ENCODE measurements at regions not wholly inside any gene's neighbourhood (a gene's known extent, or its start where the extent isn't known, plus 50 kb on each side); places are given as distances from the start of the nearest gene placed in this dataset.

DNA sequence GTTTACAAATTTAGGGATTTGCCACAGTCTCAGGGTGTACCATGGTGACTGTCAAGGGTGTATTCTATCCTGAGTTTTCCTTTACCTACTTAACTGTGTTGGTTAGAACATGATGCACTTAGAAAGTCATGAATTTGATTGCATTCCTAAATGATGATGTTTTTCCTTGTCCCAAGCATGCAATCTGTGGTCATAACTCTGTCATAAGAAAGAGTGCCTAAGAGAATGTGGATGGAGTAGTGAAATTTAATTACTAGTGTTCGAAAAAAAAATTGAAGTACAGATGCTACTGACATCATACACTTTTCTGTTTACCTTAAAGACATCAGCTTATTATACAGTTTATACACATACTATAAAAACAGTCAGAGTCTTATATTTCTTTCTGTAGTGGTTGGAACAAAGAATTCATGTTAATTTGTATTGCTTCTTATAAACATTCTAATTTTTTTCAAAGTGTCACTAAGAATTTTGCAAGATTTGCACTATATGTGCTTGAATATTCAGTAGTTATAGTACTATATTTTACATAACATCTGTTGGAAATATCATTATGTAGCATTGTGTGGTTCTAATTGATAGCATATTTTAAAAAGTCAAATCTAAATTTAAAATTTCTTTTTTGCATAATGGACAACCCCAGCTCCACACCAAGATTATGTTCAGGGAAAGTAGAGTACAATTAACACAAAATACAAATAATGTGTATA, 231.3 kb upstream of the KCNMB2 start:
- TF ChIP-seq CTCF (conservative IDR thresholded peaks at IDR 0.05; ENCODE audit: low read length): no peak
- TF ChIP-seq EZH2phosphoT487 (IDR thresholded peaks at IDR 0.05; ENCODE audit: borderline replicate concordance): no peak

All from Loucy (cell line).